ENCODE measurements at regions not wholly inside any gene's neighbourhood (a gene's known extent, or its start where the extent isn't known, plus 50 kb on each side); places are given as distances from the start of the nearest gene placed in this dataset.

DNA sequence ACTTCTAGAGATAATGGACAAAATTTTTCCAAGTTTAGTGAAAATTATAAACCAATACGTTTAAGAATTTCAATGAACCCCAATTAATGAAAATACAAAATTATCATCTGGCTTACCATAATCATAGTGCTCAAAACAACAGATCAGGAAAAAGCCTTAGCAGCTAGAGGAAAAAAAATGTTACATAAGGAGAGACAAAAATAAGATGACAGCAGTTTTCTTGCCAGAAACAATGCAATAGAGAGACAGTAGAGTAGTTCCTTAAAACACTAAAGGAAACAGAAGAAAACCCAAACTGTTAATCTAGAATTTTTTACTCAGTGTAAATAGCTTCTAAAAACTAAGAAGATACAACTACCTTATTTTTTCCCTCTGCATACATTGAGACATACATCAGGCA, 341.7 kb upstream of the CHORDC1 start:
- no peaks in the 10 kb centered on the region for H3K27me3 Mint-ChIP-seq (ENCODE audit: low read depth, poor library complexity)
- no peak overlapping the region for H3K4me3 Mint-ChIP-seq
- H3K36me3 Mint-ChIP-seq (ENCODE audit: low read depth): no peaks in the 10 kb centered on the region
- DNase-seq: no peak
- H3K9me3 Mint-ChIP-seq: no peaks in the 10 kb centered on the region
- no peaks in the 10 kb centered on the region for H3K4me1 Mint-ChIP-seq
- TF ChIP-seq, protein P1, sequence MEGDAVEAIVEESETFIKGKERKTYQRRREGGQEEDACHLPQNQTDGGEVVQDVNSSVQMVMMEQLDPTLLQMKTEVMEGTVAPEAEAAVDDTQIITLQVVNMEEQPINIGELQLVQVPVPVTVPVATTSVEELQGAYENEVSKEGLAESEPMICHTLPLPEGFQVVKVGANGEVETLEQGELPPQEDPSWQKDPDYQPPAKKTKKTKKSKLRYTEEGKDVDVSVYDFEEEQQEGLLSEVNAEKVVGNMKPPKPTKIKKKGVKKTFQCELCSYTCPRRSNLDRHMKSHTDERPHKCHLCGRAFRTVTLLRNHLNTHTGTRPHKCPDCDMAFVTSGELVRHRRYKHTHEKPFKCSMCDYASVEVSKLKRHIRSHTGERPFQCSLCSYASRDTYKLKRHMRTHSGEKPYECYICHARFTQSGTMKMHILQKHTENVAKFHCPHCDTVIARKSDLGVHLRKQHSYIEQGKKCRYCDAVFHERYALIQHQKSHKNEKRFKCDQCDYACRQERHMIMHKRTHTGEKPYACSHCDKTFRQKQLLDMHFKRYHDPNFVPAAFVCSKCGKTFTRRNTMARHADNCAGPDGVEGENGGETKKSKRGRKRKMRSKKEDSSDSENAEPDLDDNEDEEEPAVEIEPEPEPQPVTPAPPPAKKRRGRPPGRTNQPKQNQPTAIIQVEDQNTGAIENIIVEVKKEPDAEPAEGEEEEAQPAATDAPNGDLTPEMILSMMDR (IDR thresholded peaks at IDR 0.05): no peak
- H3K27ac Mint-ChIP-seq: no peak overlapping the region

DNA sequence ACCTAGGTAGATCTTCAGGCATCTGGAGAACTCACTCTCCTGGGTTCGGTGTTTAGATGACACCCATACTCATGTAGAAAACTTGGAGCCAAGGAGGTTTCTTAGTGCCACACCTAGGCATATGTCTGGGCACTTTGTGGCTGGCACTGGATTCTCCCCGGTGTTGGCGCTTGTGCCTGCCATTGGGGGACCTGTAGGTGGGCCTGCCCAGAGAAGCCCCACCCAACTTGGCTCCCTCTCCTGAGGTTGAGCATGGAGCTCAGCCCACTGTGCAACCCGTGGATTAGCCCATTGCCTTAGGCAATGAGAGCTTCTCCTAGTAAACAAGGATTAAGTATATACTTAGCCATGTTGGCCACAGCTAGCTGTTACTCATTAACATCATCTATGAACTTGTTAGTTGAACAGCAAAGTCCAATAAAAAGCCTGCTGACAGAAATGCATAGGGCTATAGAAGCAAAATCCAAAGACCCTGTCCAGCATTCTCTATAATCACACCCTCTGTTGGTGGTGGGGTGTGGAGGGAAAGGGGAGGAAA, 335.5 kb upstream of the CHORDC1 start:
- no peak for DNase-seq
- Mint-ChIP-seq H3K4me3 (no peak overlapping the region), H3K27ac (no peak overlapping the region), H3K4me1 (no peaks in the 10 kb centered on the region), H3K36me3 (ENCODE audit: low read depth) (no peaks in the 10 kb centered on the region), H3K9me3 (no peaks in the 10 kb centered on the region), H3K27me3 (ENCODE audit: low read depth, poor library complexity) (no peaks in the 10 kb centered on the region)
- TF ChIP-seq, protein P1 (IDR thresholded peaks at IDR 0.05): no peak

DNA sequence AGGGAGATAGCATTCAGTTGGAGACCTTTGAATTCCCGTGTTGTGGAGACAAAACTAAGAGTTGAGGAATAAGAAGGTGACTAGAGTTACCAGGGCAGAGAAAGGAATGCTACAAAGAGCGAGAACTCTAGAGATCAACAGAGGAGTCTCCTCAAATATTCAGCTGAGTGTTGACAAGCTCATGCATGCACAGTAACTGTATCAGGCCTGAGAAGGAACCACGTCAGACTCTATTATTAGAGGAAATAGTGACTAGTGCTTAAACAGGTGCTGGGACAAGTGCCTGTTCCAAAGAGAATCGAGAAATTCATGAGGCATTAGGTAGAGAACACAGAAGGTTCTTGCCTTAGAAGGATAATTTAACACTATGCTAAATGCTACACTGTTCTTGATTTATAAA, 333.8 kb upstream of the CHORDC1 start:
- no peak for DNase-seq
- Mint-ChIP-seq H3K27me3 (ENCODE audit: low read depth, poor library complexity) (no peaks in the 10 kb centered on the region), H3K27ac (no peak overlapping the region), H3K36me3 (ENCODE audit: low read depth) (no peaks in the 10 kb centered on the region), H3K9me3 (no peaks in the 10 kb centered on the region), H3K4me1 (no peaks in the 10 kb centered on the region), H3K4me3 (no peak overlapping the region)
- TF ChIP-seq, protein P1 (IDR thresholded peaks at IDR 0.05): no peak

DNA sequence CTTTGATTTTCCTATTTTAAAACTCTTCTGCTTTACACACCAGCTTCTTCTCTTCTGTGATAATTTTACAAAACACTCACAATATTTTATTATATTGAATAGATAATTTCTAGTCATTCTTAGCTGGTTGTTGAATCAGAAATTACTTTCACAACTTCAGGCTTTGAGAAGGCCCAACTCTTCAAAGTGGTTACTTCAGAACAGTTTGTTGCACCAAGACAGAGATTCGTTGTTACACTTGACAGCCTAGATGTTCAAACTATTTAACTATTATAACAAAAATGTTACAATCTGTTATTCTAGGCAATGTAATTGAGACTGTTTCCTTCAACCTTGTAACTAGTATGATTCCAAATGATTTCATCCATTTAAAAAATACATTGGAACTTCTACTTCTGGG, 333.2 kb upstream of the CHORDC1 start:
- no peak for DNase-seq
- H3K27ac Mint-ChIP-seq: no peak overlapping the region
- no peaks in the 10 kb centered on the region for H3K27me3 Mint-ChIP-seq (ENCODE audit: low read depth, poor library complexity)
- H3K4me1 Mint-ChIP-seq: no peaks in the 10 kb centered on the region
- H3K4me3 Mint-ChIP-seq: no peak overlapping the region
- H3K36me3 Mint-ChIP-seq (ENCODE audit: low read depth): no peaks in the 10 kb centered on the region
- H3K9me3 Mint-ChIP-seq: no peaks in the 10 kb centered on the region
- TF ChIP-seq, protein P1 (IDR thresholded peaks at IDR 0.05): no peak

DNA sequence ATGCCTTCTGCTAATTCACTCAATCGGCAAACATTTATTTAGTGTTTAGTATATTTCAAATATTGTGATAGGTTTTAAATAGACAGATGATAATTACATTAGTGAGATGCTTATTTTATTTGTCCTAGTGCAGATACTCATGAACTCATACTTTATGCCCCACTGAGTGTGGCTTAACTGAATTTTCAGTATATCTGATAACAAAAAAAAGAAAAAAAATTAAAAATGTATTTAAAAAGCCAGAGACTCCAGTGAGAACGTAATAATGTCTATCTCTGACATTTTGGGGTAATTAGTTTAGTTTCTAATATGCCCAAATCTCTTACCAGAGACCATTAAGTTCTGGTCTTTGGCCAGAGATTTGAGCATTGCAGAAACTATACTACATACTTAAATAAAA, 332.6 kb upstream of the CHORDC1 start:
- Mint-ChIP-seq H3K36me3 (ENCODE audit: low read depth) (no peaks in the 10 kb centered on the region), H3K27me3 (ENCODE audit: low read depth, poor library complexity) (no peaks in the 10 kb centered on the region), H3K4me1 (no peaks in the 10 kb centered on the region), H3K9me3 (no peaks in the 10 kb centered on the region), H3K27ac (no peak overlapping the region), H3K4me3 (no peak overlapping the region)
- TF ChIP-seq, protein P1 (IDR thresholded peaks at IDR 0.05): no peak
- no peak for DNase-seq

DNA sequence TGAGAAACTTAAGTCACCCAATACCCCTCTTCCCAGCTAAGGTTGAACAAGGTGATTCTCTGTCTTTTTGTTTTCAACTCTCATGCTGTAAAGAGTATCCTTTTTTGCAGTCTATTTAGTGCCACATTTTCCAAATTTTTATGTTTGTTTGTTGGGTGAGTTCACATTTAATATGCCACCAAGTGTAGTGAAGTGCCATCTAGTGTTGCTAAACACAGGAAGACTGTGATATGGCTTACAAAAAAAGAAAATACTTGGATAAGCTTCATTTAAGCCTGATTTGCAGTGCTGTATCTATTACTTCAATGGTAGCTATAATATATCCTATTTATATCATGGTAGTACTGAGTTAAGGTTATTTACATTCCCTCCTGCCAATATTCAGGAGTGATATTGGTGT, 319.2 kb upstream of the CHORDC1 start:
- Mint-ChIP-seq H3K4me1 (no peaks in the 10 kb centered on the region), H3K36me3 (ENCODE audit: low read depth) (no peaks in the 10 kb centered on the region)
- TF ChIP-seq, protein P1 (IDR thresholded peaks at IDR 0.05): no peak

More for the DNA sequence above, 319.2 kb upstream of the CHORDC1 start:
- no peak for DNase-seq
- Mint-ChIP-seq H3K9me3 (no peaks in the 10 kb centered on the region), H3K27ac (no peak overlapping the region), H3K4me3 (no peak overlapping the region), H3K27me3 (ENCODE audit: low read depth, poor library complexity) (no peaks in the 10 kb centered on the region)

All from nephron progenitor cell (in vitro differentiated cells).